ENCODE measurements at regions not wholly inside any gene's neighbourhood (a gene's known extent, or its start where the extent isn't known, plus 50 kb on each side); places are given as distances from the start of the nearest gene placed in this dataset.

GRCh38 chr4:124807421-124807820, 94.9 kb upstream of the ANKRD50 start:
- no peak overlapping the region for H3K27ac Mint-ChIP-seq (ENCODE audit: unreplicated experiment)
- H3K27me3 Mint-ChIP-seq (ENCODE audit: low read depth), result no peaks in the 10 kb centered on the region
- TF ChIP-seq CTCF (conservative IDR thresholded peaks at IDR 0.05), result no peak
- peaks cover 6% of the 10 kb centered on the region for H3K36me3 Mint-ChIP-seq (ENCODE audit: low read depth)
- peaks cover 9% of the 10 kb centered on the region for H3K9me3 Mint-ChIP-seq
- H3K4me1 Mint-ChIP-seq, result peaks cover 8% of the 10 kb centered on the region
- no peak for DNase-seq (ENCODE audit: low read depth, low spot score)
- H3K4me3 Mint-ChIP-seq, result no peak overlapping the region

DNA sequence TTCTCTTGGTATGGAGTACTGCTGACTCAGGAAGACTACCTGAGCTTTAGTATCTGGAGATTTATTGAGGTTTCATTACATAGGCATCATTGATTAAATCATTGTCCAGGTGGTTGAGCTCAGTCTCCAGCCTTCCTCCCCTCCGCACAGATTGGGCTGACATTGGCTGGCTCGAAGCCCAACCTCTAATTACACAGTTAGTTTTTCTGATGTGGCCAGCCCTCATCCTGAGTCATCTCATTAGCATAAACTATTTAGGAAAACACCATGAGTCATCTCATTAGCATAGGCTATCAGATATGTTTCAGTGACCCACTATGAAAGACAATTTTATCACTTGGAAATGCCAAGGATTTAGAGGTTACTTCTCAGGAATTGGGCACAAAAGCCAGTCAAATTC, 93.9 kb upstream of the ANKRD50 start:
- Mint-ChIP-seq H3K27ac (ENCODE audit: unreplicated experiment) (no peak overlapping the region), H3K36me3 (ENCODE audit: low read depth) (no peaks in the 10 kb centered on the region), H3K4me3 (no peak overlapping the region), H3K9me3 (peaks cover 1% of the 10 kb centered on the region), H3K4me1 (peaks cover 8% of the 10 kb centered on the region), H3K27me3 (ENCODE audit: low read depth) (no peaks in the 10 kb centered on the region)
- no peak for TF ChIP-seq CTCF (conservative IDR thresholded peaks at IDR 0.05)
- no peak for DNase-seq (ENCODE audit: low read depth, low spot score)

- Mint-ChIP-seq H3K4me1 (peaks cover 8% of the 10 kb centered on the region), H3K36me3 (ENCODE audit: low read depth) (no peaks in the 10 kb centered on the region), H3K27me3 (ENCODE audit: low read depth) (no peaks in the 10 kb centered on the region), H3K4me3 (no peak overlapping the region), H3K27ac (ENCODE audit: unreplicated experiment) (no peak overlapping the region), H3K9me3 (no peaks in the 10 kb centered on the region)
- no peak for DNase-seq (ENCODE audit: low read depth, low spot score)
- no peak for TF ChIP-seq CTCF (conservative IDR thresholded peaks at IDR 0.05)
These were observed 92.1 kb upstream of the ANKRD50 start for GRCh38 chr4:124804584-124804983.

GRCh38 chr4:124804041-124804440, 91.5 kb upstream of the ANKRD50 start:
- Mint-ChIP-seq H3K9me3 (peaks cover 3% of the 10 kb centered on the region), H3K27me3 (ENCODE audit: low read depth) (no peaks in the 10 kb centered on the region), H3K4me3 (no peak overlapping the region), H3K36me3 (ENCODE audit: low read depth) (no peaks in the 10 kb centered on the region), H3K4me1 (peaks cover 8% of the 10 kb centered on the region), H3K27ac (ENCODE audit: unreplicated experiment) (no peak overlapping the region)
- no peak for TF ChIP-seq CTCF (conservative IDR thresholded peaks at IDR 0.05)
- DNase-seq (ENCODE audit: low read depth, low spot score), result no peak

DNA sequence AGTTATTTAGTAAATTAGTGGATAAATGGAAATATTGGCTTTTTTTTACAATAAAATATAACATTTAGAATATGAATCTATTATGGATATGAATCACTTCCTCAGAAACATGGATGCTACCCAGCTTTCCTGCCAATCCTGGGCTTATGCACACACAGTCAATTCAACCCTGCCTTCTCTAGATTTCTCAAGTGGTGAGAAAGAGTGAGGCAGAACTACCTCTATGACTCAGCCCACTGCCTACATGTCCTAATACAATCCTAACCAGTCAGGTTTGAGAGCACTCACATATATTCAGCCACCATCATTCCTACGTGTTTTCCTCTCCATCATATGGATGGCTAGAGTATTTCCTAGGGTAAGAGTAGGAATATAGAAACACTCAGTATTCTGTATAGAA, 91.1 kb upstream of the ANKRD50 start:
- H3K9me3 Mint-ChIP-seq, result peaks cover 3% of the 10 kb centered on the region
- no peaks in the 10 kb centered on the region for H3K36me3 Mint-ChIP-seq (ENCODE audit: low read depth)
- no peak for DNase-seq (ENCODE audit: low read depth, low spot score)
- no peak overlapping the region for H3K27ac Mint-ChIP-seq (ENCODE audit: unreplicated experiment)
- peaks cover 8% of the 10 kb centered on the region for H3K4me1 Mint-ChIP-seq
- H3K27me3 Mint-ChIP-seq (ENCODE audit: low read depth), result no peaks in the 10 kb centered on the region
- TF ChIP-seq CTCF (conservative IDR thresholded peaks at IDR 0.05), result no peak
- H3K4me3 Mint-ChIP-seq, result no peak overlapping the region

GRCh38 chr4:124803026-124803425, 90.5 kb upstream of the ANKRD50 start:
- Mint-ChIP-seq H3K27me3 (ENCODE audit: low read depth) (no peaks in the 10 kb centered on the region), H3K4me3 (no peak overlapping the region), H3K36me3 (ENCODE audit: low read depth) (no peaks in the 10 kb centered on the region), H3K9me3 (peaks cover 3% of the 10 kb centered on the region), H3K4me1 (peaks cover 8% of the 10 kb centered on the region), H3K27ac (ENCODE audit: unreplicated experiment) (no peak overlapping the region)
- TF ChIP-seq CTCF (conservative IDR thresholded peaks at IDR 0.05), result no peak
- no peak for DNase-seq (ENCODE audit: low read depth, low spot score)

Measured in neural crest cell (in vitro differentiated cells).